Tibial nerve (tissue), 3 donors: ENCODE measurements at regions not wholly inside any gene's neighbourhood (a gene's known extent, or its start where the extent isn't known, plus 50 kb on each side); places are given as distances from the start of the nearest gene placed in this dataset.

ENCODE experiments used
- POLR2A ChIP-seq, 2 donors: fragments of 450-650 bp; IDR thresholded peaks; one replicate each; pipeline ENCODE4 v1.6.1; 2017; ENCODE audit warnings: antibody characterized with exemption in 2 of 2, mild to moderate bottlenecking in 2 of 2, moderate library complexity in 2 of 2
- TF ChIP-seq, protein P1 (sequence below), 5 experiments: fragments of 200-600 bp in 3 of 5; fragments of 450-650 bp in 2 of 5; sonication (generic) in 3 of 5; IDR thresholded peaks; one replicate each; pipeline ENCODE4 v1.5.1; 2016 to 2019; ENCODE audit warnings: antibody characterized with exemption in 5 of 5, mild to moderate bottlenecking in 3 of 5, moderate library complexity in 2 of 5

DNA sequence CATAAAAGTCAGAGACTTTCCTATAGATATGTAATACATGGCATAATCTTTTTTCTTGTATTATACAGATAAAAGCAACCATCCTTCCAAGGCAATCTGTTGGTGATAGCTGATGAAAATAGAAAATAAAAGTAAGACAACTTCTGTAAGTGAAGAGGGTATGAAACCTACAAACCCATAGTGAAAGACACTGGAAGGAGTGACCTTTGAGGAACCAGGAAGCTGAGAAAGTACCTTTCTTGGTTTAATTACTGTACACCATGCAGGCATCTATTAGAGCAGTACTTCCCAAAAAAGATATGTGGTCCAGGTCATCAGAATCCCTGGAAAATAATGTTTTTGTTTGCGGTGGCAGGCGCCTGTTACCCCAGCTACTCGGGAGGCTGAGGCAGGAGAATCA is 906.6 kb upstream of the KLHL29 start:
- TF ChIP-seq POLR2A (IDR thresholded peaks at IDR 0.05), result no peak
- TF ChIP-seq, protein P1, sequence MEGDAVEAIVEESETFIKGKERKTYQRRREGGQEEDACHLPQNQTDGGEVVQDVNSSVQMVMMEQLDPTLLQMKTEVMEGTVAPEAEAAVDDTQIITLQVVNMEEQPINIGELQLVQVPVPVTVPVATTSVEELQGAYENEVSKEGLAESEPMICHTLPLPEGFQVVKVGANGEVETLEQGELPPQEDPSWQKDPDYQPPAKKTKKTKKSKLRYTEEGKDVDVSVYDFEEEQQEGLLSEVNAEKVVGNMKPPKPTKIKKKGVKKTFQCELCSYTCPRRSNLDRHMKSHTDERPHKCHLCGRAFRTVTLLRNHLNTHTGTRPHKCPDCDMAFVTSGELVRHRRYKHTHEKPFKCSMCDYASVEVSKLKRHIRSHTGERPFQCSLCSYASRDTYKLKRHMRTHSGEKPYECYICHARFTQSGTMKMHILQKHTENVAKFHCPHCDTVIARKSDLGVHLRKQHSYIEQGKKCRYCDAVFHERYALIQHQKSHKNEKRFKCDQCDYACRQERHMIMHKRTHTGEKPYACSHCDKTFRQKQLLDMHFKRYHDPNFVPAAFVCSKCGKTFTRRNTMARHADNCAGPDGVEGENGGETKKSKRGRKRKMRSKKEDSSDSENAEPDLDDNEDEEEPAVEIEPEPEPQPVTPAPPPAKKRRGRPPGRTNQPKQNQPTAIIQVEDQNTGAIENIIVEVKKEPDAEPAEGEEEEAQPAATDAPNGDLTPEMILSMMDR (IDR thresholded peaks at IDR 0.05), result no peak
